ENCODE measurements at regions not wholly inside any gene's neighbourhood (a gene's known extent, or its start where the extent isn't known, plus 50 kb on each side); places are given as distances from the start of the nearest gene placed in this dataset.

- Histone ChIP-seq H3K36me3 (no peaks in the 10 kb centered on the region), H3K9me3 (no peaks in the 10 kb centered on the region), H3K4me1 (peaks cover 5% of the 10 kb centered on the region), H3K4me3 (no peak overlapping the region), H3K27me3 (peaks cover 11% of the 10 kb centered on the region), H3K27ac (no peak overlapping the region)
- WGBS: 87% methylated on average over 17 of the region's 17 CpGs
- DNase-seq (ENCODE audit: low spot score in 2 of 2): peak; percentile 40 to 75
- TF ChIP-seq, protein P1, sequence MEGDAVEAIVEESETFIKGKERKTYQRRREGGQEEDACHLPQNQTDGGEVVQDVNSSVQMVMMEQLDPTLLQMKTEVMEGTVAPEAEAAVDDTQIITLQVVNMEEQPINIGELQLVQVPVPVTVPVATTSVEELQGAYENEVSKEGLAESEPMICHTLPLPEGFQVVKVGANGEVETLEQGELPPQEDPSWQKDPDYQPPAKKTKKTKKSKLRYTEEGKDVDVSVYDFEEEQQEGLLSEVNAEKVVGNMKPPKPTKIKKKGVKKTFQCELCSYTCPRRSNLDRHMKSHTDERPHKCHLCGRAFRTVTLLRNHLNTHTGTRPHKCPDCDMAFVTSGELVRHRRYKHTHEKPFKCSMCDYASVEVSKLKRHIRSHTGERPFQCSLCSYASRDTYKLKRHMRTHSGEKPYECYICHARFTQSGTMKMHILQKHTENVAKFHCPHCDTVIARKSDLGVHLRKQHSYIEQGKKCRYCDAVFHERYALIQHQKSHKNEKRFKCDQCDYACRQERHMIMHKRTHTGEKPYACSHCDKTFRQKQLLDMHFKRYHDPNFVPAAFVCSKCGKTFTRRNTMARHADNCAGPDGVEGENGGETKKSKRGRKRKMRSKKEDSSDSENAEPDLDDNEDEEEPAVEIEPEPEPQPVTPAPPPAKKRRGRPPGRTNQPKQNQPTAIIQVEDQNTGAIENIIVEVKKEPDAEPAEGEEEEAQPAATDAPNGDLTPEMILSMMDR (IDR thresholded peaks at IDR 0.05): no peak
- TF ChIP-seq POLR2AphosphoS5 (IDR thresholded peaks at IDR 0.05): no peak
- no peak for TF ChIP-seq POLR2A (IDR thresholded peaks at IDR 0.05)
- TF ChIP-seq EP300 (IDR thresholded peaks at IDR 0.05): no peak
Observed at GRCh38 chr2:239824866-239825704, 200.1 kb downstream of the NDUFA10 start.

DNA sequence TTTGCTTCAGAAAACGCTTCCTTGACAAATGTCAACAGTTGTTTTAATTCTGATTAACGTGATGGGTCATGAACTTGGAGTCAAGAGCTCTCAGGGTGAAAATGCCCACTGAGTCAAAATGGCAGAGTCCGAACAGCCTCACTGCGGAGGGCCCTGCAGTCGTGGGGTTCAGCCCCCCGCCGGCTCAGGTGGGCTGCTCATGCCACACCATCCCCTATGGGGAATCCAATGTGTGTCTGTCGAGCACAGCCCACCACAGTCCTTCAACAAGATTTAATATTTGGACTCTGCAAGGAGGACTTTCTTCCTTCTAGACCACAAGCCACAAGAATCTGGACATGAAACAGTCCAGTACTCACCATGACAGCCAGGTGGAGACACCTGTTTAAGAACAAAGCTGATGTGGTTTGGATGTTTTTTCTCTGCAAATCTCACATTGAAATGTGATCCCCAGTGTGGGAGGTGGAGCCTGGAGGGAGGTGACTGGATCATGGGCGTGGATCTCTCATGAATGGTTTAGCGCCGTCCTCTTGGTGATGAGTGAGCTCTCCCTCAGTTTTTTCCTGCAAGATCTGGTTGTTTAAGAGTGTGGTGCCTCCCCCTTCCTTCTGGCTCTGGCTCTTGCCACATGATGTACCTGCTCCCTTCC, 201.0 kb downstream of the NDUFA10 start:
- TF ChIP-seq, protein P1 (IDR thresholded peaks at IDR 0.05): no peak
- no peak for TF ChIP-seq POLR2AphosphoS5 (IDR thresholded peaks at IDR 0.05)
- no peak for TF ChIP-seq POLR2A (IDR thresholded peaks at IDR 0.05)
- no peak for TF ChIP-seq EP300 (IDR thresholded peaks at IDR 0.05)
- no peak overlapping the region for H3K4me3 ChIP-seq
- H3K4me1 ChIP-seq: peaks cover 5% of the 10 kb centered on the region
- H3K9me3 ChIP-seq: no peaks in the 10 kb centered on the region
- H3K36me3 ChIP-seq: no peaks in the 10 kb centered on the region
- H3K27ac ChIP-seq: no peak overlapping the region
- WGBS: 58% methylated on average over 11 of the region's 11 CpGs
- peak; percentile 40 to 63 for DNase-seq (ENCODE audit: low spot score in 2 of 2)
- peaks cover 12% of the 10 kb centered on the region for H3K27me3 ChIP-seq

- Histone ChIP-seq H3K4me3 (no peak overlapping the region), H3K27me3 (peaks cover 12% of the 10 kb centered on the region), H3K27ac (no peak overlapping the region), H3K9me3 (no peaks in the 10 kb centered on the region), H3K36me3 (no peaks in the 10 kb centered on the region), H3K4me1 (peaks cover 5% of the 10 kb centered on the region)
- DNase-seq (ENCODE audit: low spot score in 2 of 2): peak in 1 of 2 donors; percentile 72
- 83% methylated on average over 16 of the region's 16 CpGs for WGBS
- TF ChIP-seq EP300 (IDR thresholded peaks at IDR 0.05) (no peak), POLR2A (IDR thresholded peaks at IDR 0.05) (no peak), POLR2AphosphoS5 (IDR thresholded peaks at IDR 0.05) (no peak)
- TF ChIP-seq, protein P1 (IDR thresholded peaks at IDR 0.05): no peak
Observed at GRCh38 chr2:239822146-239822831, 202.9 kb downstream of the NDUFA10 start.

- H3K36me3 ChIP-seq: no peaks in the 10 kb centered on the region
- no peak for DNase-seq (ENCODE audit: low spot score in 2 of 2)
- peaks cover 12% of the 10 kb centered on the region for H3K27me3 ChIP-seq
- H3K27ac ChIP-seq: no peak overlapping the region
- H3K4me1 ChIP-seq: peaks cover 5% of the 10 kb centered on the region
- 95% methylated on average over 4 of the region's 4 CpGs for WGBS
- TF ChIP-seq EP300 (IDR thresholded peaks at IDR 0.05) (no peak), POLR2AphosphoS5 (IDR thresholded peaks at IDR 0.05) (no peak), POLR2A (IDR thresholded peaks at IDR 0.05) (no peak)
- TF ChIP-seq, protein P1 (IDR thresholded peaks at IDR 0.05): no peak
- H3K9me3 ChIP-seq: no peaks in the 10 kb centered on the region
- H3K4me3 ChIP-seq: no peak overlapping the region
Observed at GRCh38 chr2:239821694-239822075, 203.5 kb downstream of the NDUFA10 start.

Measured in suprapubic skin (tissue), 4 donors.